22Rv1 (cell line): ENCODE measurements at regions not wholly inside any gene's neighbourhood (a gene's known extent, or its start where the extent isn't known, plus 50 kb on each side); places are given as distances from the start of the nearest gene placed in this dataset.

Experiments used
- ZFX ChIP-seq: fragments of 450-650 bp; IDR thresholded peaks from 2 replicates; pipeline ENCODE4 v1.6.1; 2017; ENCODE audit warnings: antibody characterized with exemption, borderline replicate concordance
- TF ChIP-seq, protein P1 (sequence below): fragments of 450-650 bp; IDR thresholded peaks from 2 replicates; pipeline ENCODE4 v1.5.1; 2017; ENCODE audit warnings: mild to moderate bottlenecking

DNA sequence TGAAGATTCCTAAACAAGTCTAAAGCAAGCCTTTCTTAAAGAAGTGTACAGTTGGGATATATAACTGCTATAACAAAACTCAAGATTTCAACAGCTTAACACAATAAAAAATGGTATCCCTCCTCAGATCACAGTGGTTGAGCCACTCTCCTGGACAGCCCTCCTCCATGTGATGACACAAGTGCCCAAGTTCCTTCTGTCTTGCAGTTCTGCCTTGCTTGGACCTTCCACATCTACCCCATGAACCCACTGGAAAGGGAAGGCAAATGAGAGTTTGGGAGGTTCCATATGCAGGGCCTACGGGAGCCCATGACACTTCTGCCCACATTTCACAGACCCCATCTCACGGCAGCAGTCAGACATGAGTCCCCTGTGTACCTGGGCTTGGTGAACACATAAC is 659.2 kb downstream of the UQCRFS1 start:
- TF ChIP-seq, protein P1, sequence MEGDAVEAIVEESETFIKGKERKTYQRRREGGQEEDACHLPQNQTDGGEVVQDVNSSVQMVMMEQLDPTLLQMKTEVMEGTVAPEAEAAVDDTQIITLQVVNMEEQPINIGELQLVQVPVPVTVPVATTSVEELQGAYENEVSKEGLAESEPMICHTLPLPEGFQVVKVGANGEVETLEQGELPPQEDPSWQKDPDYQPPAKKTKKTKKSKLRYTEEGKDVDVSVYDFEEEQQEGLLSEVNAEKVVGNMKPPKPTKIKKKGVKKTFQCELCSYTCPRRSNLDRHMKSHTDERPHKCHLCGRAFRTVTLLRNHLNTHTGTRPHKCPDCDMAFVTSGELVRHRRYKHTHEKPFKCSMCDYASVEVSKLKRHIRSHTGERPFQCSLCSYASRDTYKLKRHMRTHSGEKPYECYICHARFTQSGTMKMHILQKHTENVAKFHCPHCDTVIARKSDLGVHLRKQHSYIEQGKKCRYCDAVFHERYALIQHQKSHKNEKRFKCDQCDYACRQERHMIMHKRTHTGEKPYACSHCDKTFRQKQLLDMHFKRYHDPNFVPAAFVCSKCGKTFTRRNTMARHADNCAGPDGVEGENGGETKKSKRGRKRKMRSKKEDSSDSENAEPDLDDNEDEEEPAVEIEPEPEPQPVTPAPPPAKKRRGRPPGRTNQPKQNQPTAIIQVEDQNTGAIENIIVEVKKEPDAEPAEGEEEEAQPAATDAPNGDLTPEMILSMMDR = no peak
- TF ChIP-seq ZFX = no peak
